AG09319 (cell line): ENCODE measurements at regions not wholly inside any gene's neighbourhood (a gene's known extent, or its start where the extent isn't known, plus 50 kb on each side); places are given as distances from the start of the nearest gene placed in this dataset.

Experiments
- DNase-seq: peaks from one replicate; pipeline ENCODE4 v3.0.0-alpha.2; 2010; ENCODE audit warnings: low read depth; ENCODE audit errors: extremely low read depth
- CTCF ChIP-seq: IDR thresholded peaks from 2 replicates; pipeline ENCODE4 v1.5.1; 2011; ENCODE audit warnings: low read depth, mild to moderate bottlenecking, inconsistent platforms, low read length, moderate library complexity

GRCh38 chr20:6921717-6922386 is 154.4 kb downstream of the BMP2 start:
- no peak for TF ChIP-seq CTCF
- DNase-seq, result no peak

- no peak for DNase-seq
- TF ChIP-seq CTCF, result no peak
These were observed 157.2 kb downstream of the BMP2 start for GRCh38 chr20:6924681-6925080.

GRCh38 chr20:6925744-6926278 is 158.3 kb downstream of the BMP2 start:
- DNase-seq, result no peak

GRCh38 chr20:6940048-6940447 is 172.6 kb downstream of the BMP2 start:
- TF ChIP-seq CTCF, result peak; percentile 13; the same call in 1 of the 2 replicates
- DNase-seq, result no peak

More at GRCh38 chr20:6925744-6926278, 158.3 kb downstream of the BMP2 start:
- TF ChIP-seq CTCF, result no peak

- TF ChIP-seq CTCF, result no peak
- no peak for DNase-seq
These were observed 173.4 kb downstream of the BMP2 start for GRCh38 chr20:6940876-6941275.

GRCh38 chr20:6941571-6941970 is 174.1 kb downstream of the BMP2 start:
- TF ChIP-seq CTCF, result no peak
- no peak for DNase-seq

GRCh38 chr20:6942266-6942665 is 174.8 kb downstream of the BMP2 start:
- no peak for DNase-seq
- no peak for TF ChIP-seq CTCF
